OCI-LY7 (cell line): ENCODE measurements at regions not wholly inside any gene's neighbourhood (a gene's known extent, or its start where the extent isn't known, plus 50 kb on each side); places are given as distances from the start of the nearest gene placed in this dataset.

Experiments used
- BruUV-seq: library from RNA; stranded (reverse); fragments of 400-500 nt; replicated peaks from 2 replicates; lab custom pipeline; 2021; lab: Mats Ljungman, UMichigan
- CTCF ChIA-PET: fragments of 300-600 bp; sonication (Branson Sonifier 250); formaldehyde crosslinking; loops from one replicate; lab custom pipeline; 2022; ENCODE audit warnings: antibody characterized with exemption; ENCODE audit not compliant: unreplicated experiment; lab: Charles Lee
- POLR2A ChIA-PET: fragments of 300-600 bp; sonication (Branson Sonifier 250); formaldehyde crosslinking; loops from one replicate; lab custom pipeline; 2022; ENCODE audit warnings: antibody characterized with exemption; lab: Charles Lee
- DNase-seq: peaks from one replicate; pipeline ENCODE4 v3.0.0-alpha.2; 2015; ENCODE audit warnings: low spot score
- H2AFZ ChIP-seq: fragments of 200-600 bp; sonication (generic), shearing (Covaris generic); 2 replicates; pipeline ENCODE4 v1.6.1; 2014; ENCODE audit warnings: mild to moderate bottlenecking, antibody characterized with exemption, low read length, moderate library complexity
- H3K27ac ChIP-seq: fragments of 200-600 bp; sonication (generic); 2 replicates; pipeline ENCODE4 v1.5.1; 2014; ENCODE audit warnings: mixed run types, low read depth, mild to moderate bottlenecking, moderate library complexity, low read length, inconsistent platforms; ENCODE audit not compliant: poor library complexity, severe bottlenecking
- H3K36me3 ChIP-seq: fragments of 200-600 bp; sonication (generic); 2 replicates; pipeline ENCODE4 v1.6.1; 2014; ENCODE audit warnings: mild to moderate bottlenecking, antibody characterized with exemption, low read length, moderate library complexity, mixed read lengths; ENCODE audit not compliant: insufficient read depth
- H3K4me1 ChIP-seq: fragments of 200-600 bp; sonication (generic); 2 replicates; pipeline ENCODE4 v1.5.1; 2014; ENCODE audit warnings: mild to moderate bottlenecking, low read length; ENCODE audit not compliant: insufficient read depth, poor library complexity, severe bottlenecking
- H3K4me2 ChIP-seq: fragments of 200-600 bp; sonication (generic); 2 replicates; pipeline ENCODE4 v1.6.1; 2014; ENCODE audit warnings: mild to moderate bottlenecking, low read length
- H3K4me3 ChIP-seq: fragments of 200-600 bp; sonication (generic); 2 replicates; pipeline ENCODE4 v1.5.1; 2014; ENCODE audit warnings: mild to moderate bottlenecking, low read depth, low read length; ENCODE audit not compliant: poor library complexity, severe bottlenecking
- H3K79me2 ChIP-seq: fragments of 200-600 bp; sonication (generic); 2 replicates; pipeline ENCODE4 v1.6.1; 2016; ENCODE audit warnings: low read depth, mild to moderate bottlenecking, low read length, moderate library complexity, mixed read lengths; ENCODE audit not compliant: insufficient read depth
- H3K9me2 ChIP-seq: fragments of 200-600 bp; sonication (generic); 2 replicates; pipeline ENCODE4 v1.6.1; 2016; ENCODE audit warnings: mild to moderate bottlenecking, low read length, mixed read lengths; ENCODE audit not compliant: insufficient read depth
- H3K9me3 ChIP-seq: fragments of 200-600 bp; sonication (generic); 2 replicates; pipeline ENCODE4 v1.6.1; 2014; ENCODE audit warnings: mild to moderate bottlenecking, mixed run types, low read length, mixed read lengths
- H4K20me1 ChIP-seq: fragments of 200-600 bp; sonication (generic); 2 replicates; pipeline ENCODE4 v1.6.1; 2014; ENCODE audit warnings: mild to moderate bottlenecking, antibody characterized with exemption, low read length, moderate library complexity, mixed read lengths; ENCODE audit not compliant: insufficient read depth
- EZH2phosphoT487 ChIP-seq: fragments of 200-600 bp; sonication (generic); IDR thresholded peaks from 2 replicates; pipeline ENCODE4 v1.6.1; 2018; ENCODE audit warnings: low read depth, borderline replicate concordance, mild to moderate bottlenecking, mixed run types, antibody characterized with exemption, low read length, moderate library complexity, mixed read lengths
- intact Hi-C: fragments of 100-400 bp; cut with micrococcal nuclease; formaldehyde crosslinking; loops from one replicate; pipeline ENCODE4 v1.10.0; 2022; ENCODE audit not compliant: unreplicated experiment
- TF ChIP-seq, protein P1 (sequence below): fragments of 200-600 bp; sonication (generic); conservative IDR thresholded peaks from 2 replicates; pipeline ENCODE4 v1.5.1; 2014; ENCODE audit warnings: mild to moderate bottlenecking, antibody characterized with exemption, low read length, moderate library complexity, mixed read lengths

DNA sequence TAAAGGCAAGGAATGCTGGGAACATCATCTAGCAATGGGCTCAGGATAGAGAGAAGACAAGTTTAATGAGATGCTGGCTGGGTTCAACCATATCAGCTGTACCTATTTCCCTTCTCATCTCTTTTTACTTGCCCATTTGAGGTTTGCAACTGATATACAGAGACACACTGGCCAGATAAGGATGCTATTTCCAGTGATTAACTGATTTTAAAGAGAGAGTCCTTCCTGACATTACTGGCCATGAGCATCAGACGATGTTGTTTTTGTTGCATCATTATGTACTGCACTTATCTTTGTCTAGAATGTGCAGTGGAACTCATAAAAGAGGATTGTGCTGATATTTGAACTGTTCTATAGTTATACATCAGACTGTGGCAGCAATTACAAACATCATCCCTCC is 252.7 kb downstream of the BTBD3 start:
- intact Hi-C loops: no loop called here
- H4K20me1 ChIP-seq: no peaks in the 10 kb centered on the region
- no peaks in the 10 kb centered on the region for H3K9me2 ChIP-seq
- no TSS peak for BruUV-seq
- H2AFZ ChIP-seq: no peak overlapping the region
- TF ChIP-seq, protein P1, sequence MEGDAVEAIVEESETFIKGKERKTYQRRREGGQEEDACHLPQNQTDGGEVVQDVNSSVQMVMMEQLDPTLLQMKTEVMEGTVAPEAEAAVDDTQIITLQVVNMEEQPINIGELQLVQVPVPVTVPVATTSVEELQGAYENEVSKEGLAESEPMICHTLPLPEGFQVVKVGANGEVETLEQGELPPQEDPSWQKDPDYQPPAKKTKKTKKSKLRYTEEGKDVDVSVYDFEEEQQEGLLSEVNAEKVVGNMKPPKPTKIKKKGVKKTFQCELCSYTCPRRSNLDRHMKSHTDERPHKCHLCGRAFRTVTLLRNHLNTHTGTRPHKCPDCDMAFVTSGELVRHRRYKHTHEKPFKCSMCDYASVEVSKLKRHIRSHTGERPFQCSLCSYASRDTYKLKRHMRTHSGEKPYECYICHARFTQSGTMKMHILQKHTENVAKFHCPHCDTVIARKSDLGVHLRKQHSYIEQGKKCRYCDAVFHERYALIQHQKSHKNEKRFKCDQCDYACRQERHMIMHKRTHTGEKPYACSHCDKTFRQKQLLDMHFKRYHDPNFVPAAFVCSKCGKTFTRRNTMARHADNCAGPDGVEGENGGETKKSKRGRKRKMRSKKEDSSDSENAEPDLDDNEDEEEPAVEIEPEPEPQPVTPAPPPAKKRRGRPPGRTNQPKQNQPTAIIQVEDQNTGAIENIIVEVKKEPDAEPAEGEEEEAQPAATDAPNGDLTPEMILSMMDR: no peak
- TF ChIP-seq EZH2phosphoT487: no peak
- no peaks in the 10 kb centered on the region for H3K79me2 ChIP-seq
- no peaks in the 10 kb centered on the region for H3K36me3 ChIP-seq
- no peak for DNase-seq
- no peaks in the 10 kb centered on the region for H3K4me1 ChIP-seq
- ChIA-PET CTCF (no interaction called here), POLR2A (interaction anchor here (0.8 kb wide), 1 partner anchor 13 kb away, joined by 4 read pairs; no protein-coding TSS in a partner anchor)
- no peak overlapping the region for H3K4me3 ChIP-seq
- no peak overlapping the region for H3K4me2 ChIP-seq
- H3K9me3 ChIP-seq: no peaks in the 10 kb centered on the region
- H3K27ac ChIP-seq: no peak overlapping the region

DNA sequence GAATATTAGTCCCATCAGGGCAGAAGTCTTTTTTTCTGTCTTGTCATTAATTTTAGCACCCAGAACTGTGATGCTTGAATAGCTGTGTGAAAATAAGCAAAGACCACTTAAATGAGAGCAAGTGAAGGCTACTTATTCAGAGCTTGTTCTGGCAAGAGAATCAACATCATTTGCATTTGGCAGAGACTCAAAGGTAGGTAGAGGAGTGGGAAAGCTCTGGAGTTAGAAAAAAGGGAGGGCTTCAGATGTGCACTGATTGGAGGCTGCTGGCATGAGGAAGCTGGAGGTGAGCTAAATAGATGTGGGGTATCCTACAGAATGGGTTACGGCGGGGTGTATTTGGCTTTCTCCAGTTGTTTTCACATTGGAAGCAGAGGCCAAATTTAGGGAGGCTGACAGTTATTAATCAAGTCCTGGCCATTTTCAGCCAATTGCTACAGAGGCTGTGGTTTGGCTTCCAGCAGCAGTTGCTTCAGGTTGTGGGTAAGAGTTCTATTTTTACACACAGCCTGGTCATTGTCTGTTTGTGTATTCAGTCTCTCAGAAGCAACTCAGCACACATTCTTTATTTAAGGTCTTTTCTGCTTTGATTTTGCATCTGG is 254.3 kb downstream of the BTBD3 start:
- H3K27ac ChIP-seq: no peak overlapping the region
- ChIA-PET POLR2A (interaction anchor here (0.6 kb wide), 1 partner anchor 275 kb away, joined by 4 read pairs; no protein-coding TSS in a partner anchor), CTCF (no interaction called here)
- H3K9me2 ChIP-seq: no peaks in the 10 kb centered on the region
- BruUV-seq: no TSS peak
- no peaks in the 10 kb centered on the region for H4K20me1 ChIP-seq
- no peak overlapping the region for H3K4me3 ChIP-seq
- no peak overlapping the region for H3K4me2 ChIP-seq
- H3K36me3 ChIP-seq: no peaks in the 10 kb centered on the region
- no peaks in the 10 kb centered on the region for H3K79me2 ChIP-seq
- no peak overlapping the region for H2AFZ ChIP-seq
- H3K9me3 ChIP-seq: no peaks in the 10 kb centered on the region
- no peak for DNase-seq
- intact Hi-C loops: no loop called here
- no peaks in the 10 kb centered on the region for H3K4me1 ChIP-seq
- TF ChIP-seq EZH2phosphoT487: no peak
- TF ChIP-seq, protein P1: no peak

DNA sequence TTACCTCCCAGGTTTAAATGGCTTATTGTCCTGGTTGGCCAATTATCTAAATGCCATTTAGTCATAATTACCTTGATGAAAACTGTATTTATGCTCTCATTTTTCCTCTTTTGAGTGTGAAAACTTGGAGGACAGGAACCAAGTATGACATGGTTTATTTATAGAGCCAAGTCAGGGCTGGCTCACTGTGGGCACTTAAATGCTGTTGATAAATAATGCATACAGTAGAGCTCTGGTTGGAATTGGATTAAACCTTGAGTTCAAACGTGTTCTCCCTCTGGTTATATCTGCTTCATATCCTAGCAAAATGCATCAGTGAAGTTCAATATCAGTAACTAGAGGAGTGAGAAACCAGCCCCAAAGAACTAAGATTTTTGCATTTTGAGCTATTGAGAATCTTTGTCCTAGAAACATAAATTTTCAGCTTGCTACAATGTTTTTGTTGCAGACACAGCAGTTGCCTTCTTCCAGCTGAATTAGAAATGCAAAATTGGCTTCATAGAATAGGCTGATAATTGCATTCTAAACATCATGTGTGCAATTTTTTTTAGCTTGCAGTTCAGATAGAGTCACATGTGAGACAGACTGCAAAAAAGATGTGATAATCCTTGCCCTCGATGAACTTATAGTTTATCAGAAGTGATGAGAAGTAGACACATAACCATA is 255.8 kb downstream of the BTBD3 start:
- no peak overlapping the region for H3K27ac ChIP-seq
- no peak for DNase-seq
- no peak overlapping the region for H3K4me3 ChIP-seq
- ChIA-PET CTCF (no interaction called here), POLR2A (interaction anchor here (0.5 kb wide), 1 partner anchor 149 kb away, joined by 3 read pairs; no protein-coding TSS in a partner anchor)
- H3K36me3 ChIP-seq: no peaks in the 10 kb centered on the region
- no peak overlapping the region for H2AFZ ChIP-seq
- H3K4me2 ChIP-seq: no peak overlapping the region
- intact Hi-C loops: no loop called here
- H3K9me2 ChIP-seq: no peaks in the 10 kb centered on the region
- BruUV-seq: no TSS peak
- H4K20me1 ChIP-seq: no peaks in the 10 kb centered on the region
- TF ChIP-seq EZH2phosphoT487: no peak
- TF ChIP-seq, protein P1: no peak
- H3K4me1 ChIP-seq: no peaks in the 10 kb centered on the region
- H3K79me2 ChIP-seq: no peaks in the 10 kb centered on the region
- H3K9me3 ChIP-seq: no peaks in the 10 kb centered on the region
